K562 (cell line): ENCODE measurements at regions not wholly inside any gene's neighbourhood (a gene's known extent, or its start where the extent isn't known, plus 50 kb on each side); places are given as distances from the start of the nearest gene placed in this dataset.
A peak's percentile ranks its signal among the peaks of the same experiment; 100 is the strongest.

Experiments
- BCOR ChIP-seq: fragments of 450-650 bp; IDR thresholded peaks from 2 replicates; pipeline ENCODE4 v1.6.1; 2016
- CCAR2 ChIP-seq: fragments of 200-400 bp; formaldehyde crosslinking; IDR thresholded peaks from 2 replicates; pipeline ENCODE4 v1.6.1; 2017; ENCODE audit warnings: mild to moderate bottlenecking, low read depth, low read length
- EHMT2 ChIP-seq: fragments of 450-650 bp; IDR thresholded peaks from 2 replicates; pipeline ENCODE4 v1.6.1; 2018; ENCODE audit warnings: antibody characterized with exemption
- EP300 ChIP-seq: IDR thresholded peaks from 2 replicates; pipeline ENCODE4 v1.6.1; 2012; ENCODE audit warnings: low read length, improper control_type of control experiment
- HNRNPH1 ChIP-seq: fragments of 200-400 bp; formaldehyde crosslinking; optimal IDR thresholded peaks from 2 replicates; pipeline ENCODE3; 2017; ENCODE audit warnings: low read depth, mild to moderate bottlenecking, low read length, moderate library complexity
- IFI16 ChIP-seq: fragments of 250-450 bp; sonication (Bioruptor Pico); IDR thresholded peaks from 2 replicates; pipeline ENCODE4 v2.1.2; 2022; ENCODE audit warnings: mild to moderate bottlenecking, inconsistent platforms
- NCOA2 ChIP-seq, 2 experiments: fragments of 450-650 bp; IDR thresholded peaks; 2 replicates each; pipeline ENCODE4 v1.6.1; 2018; ENCODE audit warnings: mild to moderate bottlenecking in 2 of 2, moderate library complexity in 1 of 2; ENCODE audit not compliant: partially characterized antibody in 2 of 2
- NFIX ChIP-seq: fragments of 250-450 bp; sonication (Bioruptor Pico); IDR thresholded peaks from 2 replicates; pipeline ENCODE4 v1.4.0; 2020; ENCODE audit warnings: low read depth, mild to moderate bottlenecking, moderate library complexity
- RAD51 ChIP-seq: fragments of 450-650 bp; IDR thresholded peaks from 2 replicates; pipeline ENCODE4 v1.7.1; 2016; ENCODE audit warnings: low read depth, mild to moderate bottlenecking, borderline replicate concordance
- SRSF7 ChIP-seq: fragments of 200-400 bp; formaldehyde crosslinking; optimal IDR thresholded peaks from 2 replicates; pipeline ENCODE3; 2017; ENCODE audit warnings: mild to moderate bottlenecking, low read depth, low read length
- STAT5B ChIP-seq: fragments of 250-450 bp; sonication (Bioruptor Pico); IDR thresholded peaks from 2 replicates; pipeline ENCODE4 v1.8.0; 2021; ENCODE audit warnings: mild to moderate bottlenecking, inconsistent platforms
- TGIF2 ChIP-seq: sonication (generic); formaldehyde crosslinking; IDR thresholded peaks from 2 replicates; pipeline ENCODE4 v1.8.1; 2022; ENCODE audit warnings: mild to moderate bottlenecking, missing genetic modification reagents, moderate library complexity
- ZBTB1 ChIP-seq: sonication (generic); formaldehyde crosslinking; IDR thresholded peaks from 2 replicates; pipeline ENCODE4 v1.8.1; 2023; ENCODE audit warnings: missing genetic modification reagents, low read depth, mild to moderate bottlenecking, borderline replicate concordance
- ZBTB12 ChIP-seq: fragments of 250-450 bp; sonication (Bioruptor Pico); IDR thresholded peaks from 2 replicates; pipeline ENCODE4 v1.4.0; 2020
- ZNF57 ChIP-seq: fragments of 450-650 bp; formaldehyde crosslinking; IDR thresholded peaks from 2 replicates; pipeline ENCODE4 v1.4.0; 2020; ENCODE audit warnings: mild to moderate bottlenecking, moderate library complexity
- TF ChIP-seq, protein P1 (sequence below): fragments of 450-650 bp; IDR thresholded peaks from 2 replicates; pipeline ENCODE4 v1.6.1; 2016; ENCODE audit warnings: mild to moderate bottlenecking
- TF ChIP-seq, protein P2 (sequence below): fragments of 250-450 bp; sonication (Bioruptor Pico); IDR thresholded peaks from 2 replicates; pipeline ENCODE4 v1.8.0; 2021; ENCODE audit warnings: moderate library complexity, mild to moderate bottlenecking, inconsistent platforms
- TF ChIP-seq, protein P3 (sequence below): fragments of 250-450 bp; sonication (Bioruptor Pico); IDR thresholded peaks from 2 replicates; pipeline ENCODE4 v1.5.0; 2020; ENCODE audit warnings: mild to moderate bottlenecking, borderline replicate concordance
- TF ChIP-seq, protein P4 (sequence below), 2 experiments: fragments of 450-650 bp; conservative IDR thresholded peaks; 2 replicates each; pipeline ENCODE4 v1.6.1; 2017; ENCODE audit warnings: mild to moderate bottlenecking in 2 of 2, moderate library complexity in 2 of 2

DNA sequence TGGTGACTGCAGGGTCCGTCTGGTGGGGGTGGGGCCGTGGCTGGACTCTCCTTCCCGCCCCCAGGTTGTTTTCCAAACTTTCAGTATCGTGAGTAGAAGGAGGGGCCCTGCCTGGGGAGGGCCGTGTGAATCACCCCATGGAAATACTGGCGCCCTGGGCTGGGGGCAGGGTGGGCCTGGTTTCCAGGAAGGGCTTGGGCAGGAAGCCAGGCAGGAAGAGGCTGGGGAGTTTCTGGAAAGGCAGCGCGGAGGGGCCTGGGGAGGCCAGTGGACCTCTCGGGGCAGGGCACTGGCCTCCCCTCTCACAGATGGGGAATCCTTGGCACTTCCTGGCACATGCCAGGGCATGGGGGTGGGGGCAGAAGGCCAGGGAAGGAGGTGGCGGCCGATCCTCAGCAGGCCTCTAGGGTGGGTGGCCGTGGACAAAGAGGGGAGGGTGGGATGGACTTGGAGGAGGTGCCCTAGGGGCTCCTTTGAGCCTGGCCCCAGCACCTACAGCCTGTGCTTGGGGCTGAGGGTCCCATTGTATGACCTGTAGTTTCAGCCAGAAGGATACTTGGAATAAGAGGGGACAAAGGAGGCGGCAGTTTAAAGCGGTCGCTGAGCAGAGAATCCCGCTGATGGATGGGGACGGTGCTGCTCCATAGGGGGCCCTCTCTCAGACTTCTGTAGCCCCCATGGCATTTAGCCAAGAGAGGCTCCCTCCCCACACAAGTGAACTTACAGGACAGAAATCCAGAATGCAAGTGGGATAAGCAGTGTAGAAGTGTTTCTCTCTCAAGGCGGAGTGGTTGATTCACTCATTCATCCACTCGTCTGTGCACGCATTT lies 56.5 kb upstream of the GATA2 start (continued):
- TF ChIP-seq, protein P1, sequence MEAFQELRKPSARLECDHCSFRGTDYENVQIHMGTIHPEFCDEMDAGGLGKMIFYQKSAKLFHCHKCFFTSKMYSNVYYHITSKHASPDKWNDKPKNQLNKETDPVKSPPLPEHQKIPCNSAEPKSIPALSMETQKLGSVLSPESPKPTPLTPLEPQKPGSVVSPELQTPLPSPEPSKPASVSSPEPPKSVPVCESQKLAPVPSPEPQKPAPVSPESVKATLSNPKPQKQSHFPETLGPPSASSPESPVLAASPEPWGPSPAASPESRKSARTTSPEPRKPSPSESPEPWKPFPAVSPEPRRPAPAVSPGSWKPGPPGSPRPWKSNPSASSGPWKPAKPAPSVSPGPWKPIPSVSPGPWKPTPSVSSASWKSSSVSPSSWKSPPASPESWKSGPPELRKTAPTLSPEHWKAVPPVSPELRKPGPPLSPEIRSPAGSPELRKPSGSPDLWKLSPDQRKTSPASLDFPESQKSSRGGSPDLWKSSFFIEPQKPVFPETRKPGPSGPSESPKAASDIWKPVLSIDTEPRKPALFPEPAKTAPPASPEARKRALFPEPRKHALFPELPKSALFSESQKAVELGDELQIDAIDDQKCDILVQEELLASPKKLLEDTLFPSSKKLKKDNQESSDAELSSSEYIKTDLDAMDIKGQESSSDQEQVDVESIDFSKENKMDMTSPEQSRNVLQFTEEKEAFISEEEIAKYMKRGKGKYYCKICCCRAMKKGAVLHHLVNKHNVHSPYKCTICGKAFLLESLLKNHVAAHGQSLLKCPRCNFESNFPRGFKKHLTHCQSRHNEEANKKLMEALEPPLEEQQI = no peak
- TF ChIP-seq TGIF2 (CRISPR knock-in tag) (no peak), NFIX (CRISPR knock-in tag) (no peak), ZBTB12 (CRISPR knock-in tag) (no peak), ZNF57 (CRISPR knock-in tag) (no peak), IFI16 (no peak), CCAR2 (no peak), STAT5B (CRISPR knock-in tag) (no peak), NCOA2 (IDR thresholded peaks at IDR 0.05; ENCODE audit: partially characterized antibody in 2 of 2) (no peak), BCOR (no peak), RAD51 (no peak), ZBTB1 (CRISPR knock-in tag) (no peak), EP300 (peak; percentile 66; the same call in 1 of the 2 replicates), EHMT2 (no peak), SRSF7 (no peak), HNRNPH1 (no peak)
- TF ChIP-seq, protein P2, sequence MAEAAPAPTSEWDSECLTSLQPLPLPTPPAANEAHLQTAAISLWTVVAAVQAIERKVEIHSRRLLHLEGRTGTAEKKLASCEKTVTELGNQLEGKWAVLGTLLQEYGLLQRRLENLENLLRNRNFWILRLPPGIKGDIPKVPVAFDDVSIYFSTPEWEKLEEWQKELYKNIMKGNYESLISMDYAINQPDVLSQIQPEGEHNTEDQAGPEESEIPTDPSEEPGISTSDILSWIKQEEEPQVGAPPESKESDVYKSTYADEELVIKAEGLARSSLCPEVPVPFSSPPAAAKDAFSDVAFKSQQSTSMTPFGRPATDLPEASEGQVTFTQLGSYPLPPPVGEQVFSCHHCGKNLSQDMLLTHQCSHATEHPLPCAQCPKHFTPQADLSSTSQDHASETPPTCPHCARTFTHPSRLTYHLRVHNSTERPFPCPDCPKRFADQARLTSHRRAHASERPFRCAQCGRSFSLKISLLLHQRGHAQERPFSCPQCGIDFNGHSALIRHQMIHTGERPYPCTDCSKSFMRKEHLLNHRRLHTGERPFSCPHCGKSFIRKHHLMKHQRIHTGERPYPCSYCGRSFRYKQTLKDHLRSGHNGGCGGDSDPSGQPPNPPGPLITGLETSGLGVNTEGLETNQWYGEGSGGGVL (CRISPR knock-in tag) = no peak
- TF ChIP-seq, protein P3, sequence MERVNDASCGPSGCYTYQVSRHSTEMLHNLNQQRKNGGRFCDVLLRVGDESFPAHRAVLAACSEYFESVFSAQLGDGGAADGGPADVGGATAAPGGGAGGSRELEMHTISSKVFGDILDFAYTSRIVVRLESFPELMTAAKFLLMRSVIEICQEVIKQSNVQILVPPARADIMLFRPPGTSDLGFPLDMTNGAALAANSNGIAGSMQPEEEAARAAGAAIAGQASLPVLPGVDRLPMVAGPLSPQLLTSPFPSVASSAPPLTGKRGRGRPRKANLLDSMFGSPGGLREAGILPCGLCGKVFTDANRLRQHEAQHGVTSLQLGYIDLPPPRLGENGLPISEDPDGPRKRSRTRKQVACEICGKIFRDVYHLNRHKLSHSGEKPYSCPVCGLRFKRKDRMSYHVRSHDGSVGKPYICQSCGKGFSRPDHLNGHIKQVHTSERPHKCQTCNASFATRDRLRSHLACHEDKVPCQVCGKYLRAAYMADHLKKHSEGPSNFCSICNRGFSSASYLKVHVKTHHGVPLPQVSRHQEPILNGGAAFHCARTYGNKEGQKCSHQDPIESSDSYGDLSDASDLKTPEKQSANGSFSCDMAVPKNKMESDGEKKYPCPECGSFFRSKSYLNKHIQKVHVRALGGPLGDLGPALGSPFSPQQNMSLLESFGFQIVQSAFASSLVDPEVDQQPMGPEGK (CRISPR knock-in tag) = no peak
- TF ChIP-seq, protein P4, sequence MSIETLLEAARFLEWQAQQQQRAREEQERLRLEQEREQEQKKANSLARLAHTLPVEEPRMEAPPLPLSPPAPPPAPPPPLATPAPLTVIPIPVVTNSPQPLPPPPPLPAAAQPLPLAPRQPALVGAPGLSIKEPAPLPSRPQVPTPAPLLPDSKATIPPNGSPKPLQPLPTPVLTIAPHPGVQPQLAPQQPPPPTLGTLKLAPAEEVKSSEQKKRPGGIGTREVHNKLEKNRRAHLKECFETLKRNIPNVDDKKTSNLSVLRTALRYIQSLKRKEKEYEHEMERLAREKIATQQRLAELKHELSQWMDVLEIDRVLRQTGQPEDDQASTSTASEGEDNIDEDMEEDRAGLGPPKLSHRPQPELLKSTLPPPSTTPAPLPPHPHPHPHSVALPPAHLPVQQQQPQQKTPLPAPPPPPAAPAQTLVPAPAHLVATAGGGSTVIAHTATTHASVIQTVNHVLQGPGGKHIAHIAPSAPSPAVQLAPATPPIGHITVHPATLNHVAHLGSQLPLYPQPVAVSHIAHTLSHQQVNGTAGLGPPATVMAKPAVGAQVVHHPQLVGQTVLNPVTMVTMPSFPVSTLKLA (conservative IDR thresholded peaks at IDR 0.05) = peak; percentile 14 to 49; a peak in 2 of 4 replicates
